A673 (cell line): ENCODE measurements at regions not wholly inside any gene's neighbourhood (a gene's known extent, or its start where the extent isn't known, plus 50 kb on each side); places are given as distances from the start of the nearest gene placed in this dataset.

Experiments used
- EZH2 ChIP-seq: fragments of 200-600 bp; sonication (generic); IDR thresholded peaks from 2 replicates; pipeline ENCODE4 v1.6.1; 2017; ENCODE audit warnings: borderline replicate concordance, low read depth, mild to moderate bottlenecking, mixed read lengths, antibody characterized with exemption, low read length; ENCODE audit not compliant: poor library complexity, severe bottlenecking
- TF ChIP-seq, protein P1 (sequence below): fragments of 300-800, 200-600 bp; sonication (generic); conservative IDR thresholded peaks from 2 replicates; pipeline ENCODE4 v1.5.1; 2017; ENCODE audit warnings: low read depth, mild to moderate bottlenecking, antibody characterized with exemption, low read length, moderate library complexity, mixed read lengths

- TF ChIP-seq, protein P1, sequence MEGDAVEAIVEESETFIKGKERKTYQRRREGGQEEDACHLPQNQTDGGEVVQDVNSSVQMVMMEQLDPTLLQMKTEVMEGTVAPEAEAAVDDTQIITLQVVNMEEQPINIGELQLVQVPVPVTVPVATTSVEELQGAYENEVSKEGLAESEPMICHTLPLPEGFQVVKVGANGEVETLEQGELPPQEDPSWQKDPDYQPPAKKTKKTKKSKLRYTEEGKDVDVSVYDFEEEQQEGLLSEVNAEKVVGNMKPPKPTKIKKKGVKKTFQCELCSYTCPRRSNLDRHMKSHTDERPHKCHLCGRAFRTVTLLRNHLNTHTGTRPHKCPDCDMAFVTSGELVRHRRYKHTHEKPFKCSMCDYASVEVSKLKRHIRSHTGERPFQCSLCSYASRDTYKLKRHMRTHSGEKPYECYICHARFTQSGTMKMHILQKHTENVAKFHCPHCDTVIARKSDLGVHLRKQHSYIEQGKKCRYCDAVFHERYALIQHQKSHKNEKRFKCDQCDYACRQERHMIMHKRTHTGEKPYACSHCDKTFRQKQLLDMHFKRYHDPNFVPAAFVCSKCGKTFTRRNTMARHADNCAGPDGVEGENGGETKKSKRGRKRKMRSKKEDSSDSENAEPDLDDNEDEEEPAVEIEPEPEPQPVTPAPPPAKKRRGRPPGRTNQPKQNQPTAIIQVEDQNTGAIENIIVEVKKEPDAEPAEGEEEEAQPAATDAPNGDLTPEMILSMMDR: no peak
- TF ChIP-seq EZH2: no peak
Measured at GRCh38 chr4:123892368-123892976, 495.9 kb downstream of the SPRY1 start.
